ENCODE measurements at regions not wholly inside any gene's neighbourhood (a gene's known extent, or its start where the extent isn't known, plus 50 kb on each side); places are given as distances from the start of the nearest gene placed in this dataset.

- Histone ChIP-seq H3K9ac (ENCODE audit: low read depth, low read length) (no peak overlapping the region), H3K4me1 (ENCODE audit: control insufficient read depth, insufficient read depth, low read length) (peaks cover 11% of the 10 kb centered on the region; the same call in 1 of the 2 replicates), H3K9me3 (ENCODE audit: control insufficient read depth, insufficient read depth, low read length) (peaks cover 5% of the 10 kb centered on the region; the same call in 1 of the 2 replicates), H3K4me3 (ENCODE audit: low read depth, low read length) (no peak overlapping the region), H3K27me3 (ENCODE audit: control insufficient read depth, insufficient read depth, low read length) (no peaks in the 10 kb centered on the region), H3K27ac (ENCODE audit: low read depth, low read length) (no peak overlapping the region), H3K36me3 (ENCODE audit: control insufficient read depth, insufficient read depth, low read length) (no peaks in the 10 kb centered on the region)
Observed at GRCh38 chr14:51145246-51145645, 50.3 kb upstream of the TRIM9 start.

DNA sequence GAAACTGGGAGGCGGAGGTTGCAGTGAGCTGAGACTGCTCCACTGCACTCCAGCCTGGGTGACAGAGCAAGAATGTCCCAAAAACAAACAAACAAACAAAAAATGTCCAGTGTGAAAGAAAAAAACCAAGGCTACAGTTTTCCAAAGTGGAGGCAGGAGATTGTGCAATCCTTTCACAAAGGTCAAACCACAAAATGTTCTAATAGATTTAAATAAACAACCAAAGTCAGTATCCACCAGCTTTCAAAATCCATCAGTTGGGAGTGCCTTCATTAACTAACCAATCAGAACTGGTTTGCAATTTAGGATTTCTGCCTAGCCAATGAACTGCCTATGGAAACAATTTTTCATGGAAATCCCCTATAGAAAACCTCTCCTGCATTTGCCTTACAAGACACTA lies 52.3 kb upstream of the TRIM9 start:
- Histone ChIP-seq H3K27me3 (ENCODE audit: control insufficient read depth, insufficient read depth, low read length) (no peaks in the 10 kb centered on the region), H3K4me3 (ENCODE audit: low read depth, low read length) (no peak overlapping the region), H3K9me3 (ENCODE audit: control insufficient read depth, insufficient read depth, low read length) (peaks cover 5% of the 10 kb centered on the region; the same call in 1 of the 2 replicates), H3K9ac (ENCODE audit: low read depth, low read length) (no peak overlapping the region), H3K36me3 (ENCODE audit: control insufficient read depth, insufficient read depth, low read length) (no peaks in the 10 kb centered on the region), H3K27ac (ENCODE audit: low read depth, low read length) (no peak overlapping the region), H3K4me1 (ENCODE audit: control insufficient read depth, insufficient read depth, low read length) (peaks cover 11% of the 10 kb centered on the region; the same call in 1 of the 2 replicates)

DNA sequence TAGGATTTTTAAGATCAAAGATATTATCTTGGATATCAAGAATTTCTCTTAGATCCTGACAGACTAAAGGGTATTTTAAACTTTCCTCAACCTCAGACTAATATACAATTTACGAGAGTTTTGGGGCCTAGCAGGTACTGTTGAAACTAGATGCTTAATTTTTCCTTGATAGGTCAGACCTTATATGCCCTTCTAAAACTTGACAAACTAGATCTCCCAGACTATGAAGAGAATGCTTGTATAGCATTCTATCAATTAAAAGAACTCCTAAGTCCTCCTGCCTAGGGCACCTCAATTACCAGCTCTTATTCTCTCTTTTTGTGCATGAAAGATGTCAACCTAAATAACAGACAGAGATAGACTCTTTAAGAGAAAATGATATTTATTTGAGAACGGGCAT lies 60.4 kb upstream of the TRIM9 start:
- no peak overlapping the region for H3K9ac ChIP-seq (ENCODE audit: low read depth, low read length)
- no peaks in the 10 kb centered on the region for H3K4me1 ChIP-seq (ENCODE audit: control insufficient read depth, insufficient read depth, low read length)
- no peaks in the 10 kb centered on the region for H3K36me3 ChIP-seq (ENCODE audit: control insufficient read depth, insufficient read depth, low read length)
- H3K27ac ChIP-seq (ENCODE audit: low read depth, low read length) = no peak overlapping the region
- no peak overlapping the region for H3K4me3 ChIP-seq (ENCODE audit: low read depth, low read length)
- H3K27me3 ChIP-seq (ENCODE audit: control insufficient read depth, insufficient read depth, low read length) = no peaks in the 10 kb centered on the region
- H3K9me3 ChIP-seq (ENCODE audit: control insufficient read depth, insufficient read depth, low read length) = no peaks in the 10 kb centered on the region

DNA sequence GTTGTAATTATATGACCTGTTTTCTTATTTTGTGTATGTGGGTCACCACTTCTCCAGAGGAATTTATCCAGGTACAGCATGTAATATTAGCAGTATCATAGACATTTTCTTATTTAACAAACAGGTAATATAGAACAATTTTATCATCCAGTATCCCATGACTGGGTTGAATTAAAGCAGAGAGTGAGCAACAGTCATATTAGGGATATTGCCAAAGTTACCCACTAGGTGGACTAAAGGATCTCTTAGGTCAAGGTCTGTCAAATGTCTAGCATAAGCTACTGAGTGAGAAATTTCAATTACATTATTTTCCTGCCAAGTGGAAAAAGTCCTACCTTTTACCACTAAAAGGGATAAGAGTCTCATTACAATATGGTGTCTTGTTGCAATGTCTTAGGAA lies 62.1 kb upstream of the TRIM9 start:
- H3K9ac ChIP-seq (ENCODE audit: low read depth, low read length) = no peak overlapping the region
- no peak overlapping the region for H3K4me3 ChIP-seq (ENCODE audit: low read depth, low read length)
- no peaks in the 10 kb centered on the region for H3K9me3 ChIP-seq (ENCODE audit: control insufficient read depth, insufficient read depth, low read length)
- H3K36me3 ChIP-seq (ENCODE audit: control insufficient read depth, insufficient read depth, low read length) = no peaks in the 10 kb centered on the region
- H3K4me1 ChIP-seq (ENCODE audit: control insufficient read depth, insufficient read depth, low read length) = no peaks in the 10 kb centered on the region
- no peaks in the 10 kb centered on the region for H3K27me3 ChIP-seq (ENCODE audit: control insufficient read depth, insufficient read depth, low read length)
- H3K27ac ChIP-seq (ENCODE audit: low read depth, low read length) = no peak overlapping the region

DNA sequence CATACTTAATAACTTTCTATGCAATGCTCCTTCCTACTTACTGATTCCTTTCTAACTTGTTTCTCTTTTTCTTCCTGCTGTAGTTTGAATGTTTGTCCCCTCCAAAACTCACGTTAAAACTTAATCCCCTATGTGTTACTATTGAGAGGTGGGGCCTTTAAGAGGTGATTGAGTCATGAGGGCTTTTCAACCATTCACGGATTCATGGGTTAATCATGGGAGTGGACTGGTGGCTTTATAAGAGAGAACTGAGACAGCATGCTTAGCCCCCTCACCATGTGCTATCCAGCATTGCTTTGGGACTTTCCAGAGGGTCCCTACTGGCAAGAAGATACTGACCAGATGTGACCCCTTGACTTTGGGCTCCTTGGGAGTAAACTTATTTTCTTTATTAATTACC lies 66.0 kb upstream of the TRIM9 start:
- Histone ChIP-seq H3K9me3 (ENCODE audit: control insufficient read depth, insufficient read depth, low read length) (no peaks in the 10 kb centered on the region), H3K36me3 (ENCODE audit: control insufficient read depth, insufficient read depth, low read length) (no peaks in the 10 kb centered on the region), H3K27ac (ENCODE audit: low read depth, low read length) (no peak overlapping the region), H3K9ac (ENCODE audit: low read depth, low read length) (no peak overlapping the region), H3K4me1 (ENCODE audit: control insufficient read depth, insufficient read depth, low read length) (peaks cover 21% of the 10 kb centered on the region), H3K27me3 (ENCODE audit: control insufficient read depth, insufficient read depth, low read length) (no peaks in the 10 kb centered on the region), H3K4me3 (ENCODE audit: low read depth, low read length) (no peak overlapping the region)

DNA sequence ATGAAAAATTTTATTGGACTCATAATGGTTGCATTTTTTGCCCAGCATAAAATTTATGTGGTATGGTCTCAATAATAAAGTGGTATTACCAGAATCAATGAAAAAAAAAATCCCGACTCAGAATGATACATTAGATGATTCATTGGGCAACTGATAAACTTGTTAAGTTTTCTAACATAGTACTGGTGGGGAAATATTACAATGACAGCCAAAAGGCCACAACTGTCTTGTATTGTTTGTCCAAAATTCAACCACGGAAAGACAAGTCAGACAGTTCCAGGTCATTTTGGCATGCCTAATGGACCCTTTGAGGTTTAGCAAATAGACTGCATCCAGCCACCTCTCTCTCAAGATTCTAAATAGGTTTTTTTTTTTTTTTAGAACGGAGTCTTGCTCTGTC lies 70.5 kb upstream of the TRIM9 start:
- no peak overlapping the region for H3K9ac ChIP-seq (ENCODE audit: low read depth, low read length)
- H3K4me3 ChIP-seq (ENCODE audit: low read depth, low read length) = no peak overlapping the region
- no peaks in the 10 kb centered on the region for H3K9me3 ChIP-seq (ENCODE audit: control insufficient read depth, insufficient read depth, low read length)
- no peak overlapping the region for H3K27ac ChIP-seq (ENCODE audit: low read depth, low read length)
- H3K36me3 ChIP-seq (ENCODE audit: control insufficient read depth, insufficient read depth, low read length) = no peaks in the 10 kb centered on the region
- peaks cover 31% of the 10 kb centered on the region for H3K4me1 ChIP-seq (ENCODE audit: control insufficient read depth, insufficient read depth, low read length)
- H3K27me3 ChIP-seq (ENCODE audit: control insufficient read depth, insufficient read depth, low read length) = no peaks in the 10 kb centered on the region

DNA sequence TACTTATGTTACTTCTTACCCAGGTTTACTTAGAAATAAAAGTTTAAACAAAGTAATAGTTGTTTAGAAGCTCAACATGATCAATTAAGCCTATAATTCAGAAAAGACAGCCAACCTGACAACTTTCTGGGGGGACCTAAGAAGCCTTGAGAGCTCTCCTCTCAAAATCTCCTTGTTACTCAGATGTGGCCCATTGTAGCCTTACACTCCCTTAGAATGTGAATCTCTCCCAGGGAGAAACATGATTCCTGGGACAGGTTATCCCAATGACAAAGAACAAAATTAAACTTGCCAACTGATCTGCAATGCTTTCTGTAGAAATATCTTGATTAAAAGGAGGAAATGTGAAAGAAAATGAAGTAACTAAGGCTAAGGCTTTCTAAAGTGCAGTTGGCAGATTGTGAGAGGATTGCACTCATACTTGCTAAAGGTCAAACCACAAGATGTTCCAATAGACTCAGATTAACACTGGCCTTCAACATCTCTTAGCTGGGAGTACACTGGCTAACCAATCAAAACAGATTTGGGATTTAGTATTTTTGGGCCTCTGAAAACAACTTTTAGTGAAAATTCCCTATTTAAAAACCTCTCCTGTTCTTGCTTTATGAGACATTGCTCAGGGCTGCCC lies 72.3 kb upstream of the TMX1 start:
- Histone ChIP-seq H3K9ac (ENCODE audit: low read depth, low read length) (no peak overlapping the region), H3K27me3 (ENCODE audit: control insufficient read depth, insufficient read depth, low read length) (no peaks in the 10 kb centered on the region), H3K4me1 (ENCODE audit: control insufficient read depth, insufficient read depth, low read length) (peaks cover 25% of the 10 kb centered on the region), H3K4me3 (ENCODE audit: low read depth, low read length) (no peak overlapping the region), H3K27ac (ENCODE audit: low read depth, low read length) (no peak overlapping the region), H3K9me3 (ENCODE audit: control insufficient read depth, insufficient read depth, low read length) (no peaks in the 10 kb centered on the region), H3K36me3 (ENCODE audit: control insufficient read depth, insufficient read depth, low read length) (no peaks in the 10 kb centered on the region)

DNA sequence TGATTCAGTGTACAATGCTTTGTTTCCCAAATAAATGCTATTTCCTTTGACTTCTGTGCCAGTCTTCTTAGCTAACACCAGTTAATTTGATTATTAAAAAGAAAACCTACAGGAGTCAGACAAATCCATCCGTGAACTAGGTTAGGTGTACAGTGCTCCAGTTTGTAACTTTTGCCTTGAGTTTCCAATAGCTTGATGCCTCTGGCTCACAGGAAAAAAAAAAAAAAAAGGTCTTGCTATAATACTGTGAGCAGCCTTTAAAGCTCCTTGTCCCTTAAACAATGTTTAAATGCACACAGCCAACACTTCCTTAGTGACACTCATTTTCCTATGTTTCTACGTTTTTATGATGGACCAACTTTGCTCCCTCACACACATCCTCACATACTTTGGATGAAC lies 71.8 kb upstream of the TMX1 start:
- H3K27ac ChIP-seq (ENCODE audit: low read depth, low read length) = no peak overlapping the region
- H3K4me3 ChIP-seq (ENCODE audit: low read depth, low read length) = no peak overlapping the region
- no peak overlapping the region for H3K9ac ChIP-seq (ENCODE audit: low read depth, low read length)
- H3K27me3 ChIP-seq (ENCODE audit: control insufficient read depth, insufficient read depth, low read length) = no peaks in the 10 kb centered on the region
- peaks cover 20% of the 10 kb centered on the region for H3K4me1 ChIP-seq (ENCODE audit: control insufficient read depth, insufficient read depth, low read length)
- H3K9me3 ChIP-seq (ENCODE audit: control insufficient read depth, insufficient read depth, low read length) = no peaks in the 10 kb centered on the region
- no peaks in the 10 kb centered on the region for H3K36me3 ChIP-seq (ENCODE audit: control insufficient read depth, insufficient read depth, low read length)

DNA sequence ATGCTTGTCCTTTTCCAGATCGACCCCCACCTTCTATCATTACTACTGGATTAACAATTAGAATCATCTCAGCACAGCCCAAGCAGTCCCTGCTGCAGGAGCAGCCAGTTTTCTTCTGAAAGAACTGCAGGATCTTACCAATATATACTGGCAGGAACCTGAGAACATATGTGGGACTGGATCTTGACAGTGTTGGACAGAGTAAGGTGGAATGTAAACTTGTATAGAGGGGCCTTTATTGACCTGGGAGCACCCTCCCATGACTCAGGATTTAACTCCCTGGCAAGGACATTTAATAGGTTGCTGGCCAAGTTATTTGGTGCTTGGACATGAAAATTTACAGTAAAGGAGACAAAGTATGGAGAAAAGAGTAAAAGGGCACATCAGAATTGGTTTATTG lies 66.2 kb upstream of the TMX1 start:
- Histone ChIP-seq H3K9ac (ENCODE audit: low read depth, low read length) (no peak overlapping the region), H3K4me1 (ENCODE audit: control insufficient read depth, insufficient read depth, low read length) (peaks cover 19% of the 10 kb centered on the region), H3K36me3 (ENCODE audit: control insufficient read depth, insufficient read depth, low read length) (no peaks in the 10 kb centered on the region), H3K27me3 (ENCODE audit: control insufficient read depth, insufficient read depth, low read length) (no peaks in the 10 kb centered on the region), H3K9me3 (ENCODE audit: control insufficient read depth, insufficient read depth, low read length) (no peaks in the 10 kb centered on the region), H3K4me3 (ENCODE audit: low read depth, low read length) (no peak overlapping the region), H3K27ac (ENCODE audit: low read depth, low read length) (no peak overlapping the region)

DNA sequence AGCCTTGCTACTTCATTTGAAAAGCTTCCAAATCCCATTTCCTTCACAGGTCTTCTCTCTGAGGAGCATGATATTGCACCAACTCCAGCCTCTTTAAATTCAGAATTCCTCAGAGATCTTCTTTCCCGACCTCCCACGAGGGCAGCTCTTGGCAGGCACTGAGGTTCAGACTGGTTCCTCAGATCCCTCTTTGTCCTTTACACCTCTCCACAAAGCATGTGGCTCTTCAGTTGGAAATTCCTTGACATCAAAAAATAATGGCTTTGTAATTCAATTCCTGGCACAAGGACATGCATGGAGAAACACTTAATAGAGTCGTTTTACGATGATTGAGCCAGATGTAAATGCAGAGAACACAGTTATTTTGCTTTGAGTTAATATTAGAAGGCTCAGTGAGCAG lies 63.2 kb upstream of the TMX1 start:
- H3K27ac ChIP-seq (ENCODE audit: low read depth, low read length) = no peak overlapping the region
- H3K36me3 ChIP-seq (ENCODE audit: control insufficient read depth, insufficient read depth, low read length) = no peaks in the 10 kb centered on the region
- no peak overlapping the region for H3K9ac ChIP-seq (ENCODE audit: low read depth, low read length)
- peaks cover 19% of the 10 kb centered on the region for H3K4me1 ChIP-seq (ENCODE audit: control insufficient read depth, insufficient read depth, low read length)
- H3K4me3 ChIP-seq (ENCODE audit: low read depth, low read length) = peak overlapping the region; percentile 3; the same call in 1 of the 2 replicates
- no peaks in the 10 kb centered on the region for H3K27me3 ChIP-seq (ENCODE audit: control insufficient read depth, insufficient read depth, low read length)
- H3K9me3 ChIP-seq (ENCODE audit: control insufficient read depth, insufficient read depth, low read length) = no peaks in the 10 kb centered on the region

DNA sequence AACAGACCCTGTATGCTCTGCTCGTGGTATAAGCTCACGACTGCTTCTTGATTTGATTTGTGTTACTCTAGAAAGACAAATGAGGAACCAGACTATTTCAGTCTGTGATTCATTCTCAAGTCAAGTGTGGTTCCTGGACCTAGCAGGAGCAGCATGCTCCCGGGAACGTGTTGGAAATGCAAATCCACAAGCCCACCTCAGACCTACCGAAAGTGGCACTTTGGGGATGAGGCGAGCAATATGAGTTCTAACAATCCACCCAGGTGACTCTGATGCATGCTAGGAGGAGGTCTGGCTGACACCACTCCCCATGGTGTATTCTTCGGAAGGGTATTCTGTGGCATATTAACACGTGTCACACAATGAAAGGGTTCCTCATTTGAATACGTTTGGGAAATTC lies 59.5 kb upstream of the TMX1 start:
- Histone ChIP-seq H3K27ac (ENCODE audit: low read depth, low read length) (no peak overlapping the region), H3K4me3 (ENCODE audit: low read depth, low read length) (no peak overlapping the region), H3K27me3 (ENCODE audit: control insufficient read depth, insufficient read depth, low read length) (no peaks in the 10 kb centered on the region), H3K4me1 (ENCODE audit: control insufficient read depth, insufficient read depth, low read length) (peaks cover 18% of the 10 kb centered on the region), H3K36me3 (ENCODE audit: control insufficient read depth, insufficient read depth, low read length) (no peaks in the 10 kb centered on the region), H3K9ac (ENCODE audit: low read depth, low read length) (no peak overlapping the region), H3K9me3 (ENCODE audit: control insufficient read depth, insufficient read depth, low read length) (no peaks in the 10 kb centered on the region)

Data from HUES48 (cell line).